ENCODE measurements at regions not wholly inside any gene's neighbourhood (a gene's known extent, or its start where the extent isn't known, plus 50 kb on each side); places are given as distances from the start of the nearest gene placed in this dataset.
A peak's percentile ranks its signal among the peaks of the same experiment; 100 is the strongest.

DNA sequence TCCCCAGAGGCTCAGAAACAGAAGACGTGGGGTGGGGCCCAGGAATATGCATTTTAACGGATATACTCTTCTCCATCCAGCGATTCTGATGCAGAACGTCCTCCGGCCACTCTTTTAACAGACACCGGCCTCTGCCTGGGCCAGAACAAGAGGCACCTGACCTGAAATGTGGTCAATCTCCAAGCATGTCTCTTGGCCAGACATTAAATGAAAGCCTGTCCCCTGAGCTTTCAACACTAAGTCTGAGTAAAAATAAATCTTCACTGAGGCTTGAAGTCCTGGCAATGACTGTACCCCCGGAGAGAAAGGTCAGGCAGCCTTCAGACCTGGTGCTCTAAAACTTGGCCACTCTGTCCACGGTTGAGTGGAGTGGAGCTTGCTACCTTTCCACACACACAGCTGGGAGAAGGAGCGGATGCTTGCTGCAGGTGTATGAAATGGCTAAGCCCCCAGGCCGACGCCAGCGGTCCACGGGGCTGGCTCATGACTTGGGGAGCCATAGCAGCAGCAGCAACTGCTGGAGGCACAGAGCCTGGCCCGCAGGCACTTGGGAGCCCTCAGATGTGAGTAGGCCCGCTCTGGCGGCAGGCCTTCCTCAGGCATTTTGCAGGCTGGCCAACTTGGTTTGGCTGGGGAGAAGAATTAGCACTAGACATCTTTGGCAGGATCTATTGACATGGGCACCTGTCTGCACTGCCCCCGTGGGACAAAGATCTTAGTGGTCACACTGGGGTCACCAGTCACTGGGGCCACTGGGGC lies 79.7 kb downstream of the TMEM17 start:
- DNase-seq (ENCODE audit: low read depth): no peak
- no peak overlapping the region for H3K4me3 ChIP-seq (ENCODE audit: low read length)
- TF ChIP-seq, protein P1, sequence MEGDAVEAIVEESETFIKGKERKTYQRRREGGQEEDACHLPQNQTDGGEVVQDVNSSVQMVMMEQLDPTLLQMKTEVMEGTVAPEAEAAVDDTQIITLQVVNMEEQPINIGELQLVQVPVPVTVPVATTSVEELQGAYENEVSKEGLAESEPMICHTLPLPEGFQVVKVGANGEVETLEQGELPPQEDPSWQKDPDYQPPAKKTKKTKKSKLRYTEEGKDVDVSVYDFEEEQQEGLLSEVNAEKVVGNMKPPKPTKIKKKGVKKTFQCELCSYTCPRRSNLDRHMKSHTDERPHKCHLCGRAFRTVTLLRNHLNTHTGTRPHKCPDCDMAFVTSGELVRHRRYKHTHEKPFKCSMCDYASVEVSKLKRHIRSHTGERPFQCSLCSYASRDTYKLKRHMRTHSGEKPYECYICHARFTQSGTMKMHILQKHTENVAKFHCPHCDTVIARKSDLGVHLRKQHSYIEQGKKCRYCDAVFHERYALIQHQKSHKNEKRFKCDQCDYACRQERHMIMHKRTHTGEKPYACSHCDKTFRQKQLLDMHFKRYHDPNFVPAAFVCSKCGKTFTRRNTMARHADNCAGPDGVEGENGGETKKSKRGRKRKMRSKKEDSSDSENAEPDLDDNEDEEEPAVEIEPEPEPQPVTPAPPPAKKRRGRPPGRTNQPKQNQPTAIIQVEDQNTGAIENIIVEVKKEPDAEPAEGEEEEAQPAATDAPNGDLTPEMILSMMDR (IDR thresholded peaks at IDR 0.05; ENCODE audit: insufficient read depth, low read depth, low read length, missing control alignments): no peak

GRCh38 chr2:62425684-62426083 lies 80.3 kb downstream of the TMEM17 start:
- H3K4me3 ChIP-seq (ENCODE audit: low read length): no peak overlapping the region
- TF ChIP-seq, protein P1 (IDR thresholded peaks at IDR 0.05; ENCODE audit: insufficient read depth, low read depth, low read length, missing control alignments): no peak
- DNase-seq (ENCODE audit: low read depth): no peak

GRCh38 chr2:62424899-62425298 lies 81.1 kb downstream of the TMEM17 start:
- TF ChIP-seq, protein P1 (IDR thresholded peaks at IDR 0.05; ENCODE audit: insufficient read depth, low read depth, low read length, missing control alignments): peak; percentile 10
- H3K4me3 ChIP-seq (ENCODE audit: low read length): no peak overlapping the region
- peak; percentile 88 for DNase-seq (ENCODE audit: low read depth)

DNA sequence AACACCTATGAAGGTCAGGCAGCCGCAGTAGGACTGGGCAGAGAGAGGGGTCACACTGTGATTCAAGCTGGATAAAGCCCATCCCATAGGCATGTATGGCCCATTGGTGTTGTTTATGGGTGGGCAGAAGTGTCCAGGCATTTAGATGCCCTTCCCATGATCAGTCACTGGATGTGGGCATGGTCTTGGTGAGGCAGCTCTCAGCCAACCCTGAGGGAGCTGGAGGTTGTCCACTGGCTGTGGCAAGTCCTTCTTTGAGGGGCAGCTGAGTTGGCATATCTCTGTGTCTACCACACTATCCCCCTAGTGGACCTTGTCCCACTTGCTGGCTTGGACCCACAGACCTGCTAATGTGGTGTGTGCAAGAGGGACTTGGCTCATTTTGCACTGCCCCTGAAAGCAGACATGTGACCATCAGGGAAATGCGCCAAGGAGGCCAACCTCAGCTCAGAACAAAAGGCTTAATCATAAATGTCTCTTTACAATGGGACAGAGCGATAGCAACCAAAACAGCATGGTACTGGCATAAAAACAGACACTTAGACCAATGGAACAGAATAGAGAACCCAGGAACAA lies 82.0 kb downstream of the TMEM17 start:
- TF ChIP-seq, protein P1 (IDR thresholded peaks at IDR 0.05; ENCODE audit: insufficient read depth, low read depth, low read length, missing control alignments): no peak
- H3K4me3 ChIP-seq (ENCODE audit: low read length): no peak overlapping the region
- no peak for DNase-seq (ENCODE audit: low read depth)

GRCh38 chr2:62423235-62423634 lies 82.8 kb downstream of the TMEM17 start:
- TF ChIP-seq, protein P1 (IDR thresholded peaks at IDR 0.05; ENCODE audit: insufficient read depth, low read depth, low read length, missing control alignments): peak; percentile 54
- DNase-seq (ENCODE audit: low read depth): peak; percentile 55
- no peak overlapping the region for H3K4me3 ChIP-seq (ENCODE audit: low read length)

DNA sequence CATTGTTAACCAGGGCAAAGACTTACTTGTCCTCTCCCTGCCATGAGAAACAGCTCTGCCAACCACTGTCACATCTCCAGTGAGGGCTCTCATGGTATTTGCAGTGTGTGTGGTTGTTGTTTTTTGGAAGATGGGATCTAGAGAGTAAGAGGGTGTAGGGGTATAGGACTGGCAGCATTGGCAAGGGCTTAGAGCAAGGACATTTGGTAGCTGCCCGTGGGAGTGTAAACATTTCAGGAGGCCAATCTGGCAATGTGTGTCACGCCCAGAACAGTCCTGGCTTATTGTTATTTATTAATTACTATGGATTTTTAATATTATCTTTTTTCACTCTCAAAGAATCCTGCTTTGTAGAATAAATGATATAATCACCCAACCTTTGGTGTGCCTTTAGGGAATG lies 90.5 kb downstream of the TMEM17 start:
- TF ChIP-seq, protein P1 (IDR thresholded peaks at IDR 0.05; ENCODE audit: insufficient read depth, low read depth, low read length, missing control alignments): no peak
- no peak overlapping the region for H3K4me3 ChIP-seq (ENCODE audit: low read length)
- DNase-seq (ENCODE audit: low read depth): no peak
